MCF 10A (cell line): ENCODE measurements at regions not wholly inside any gene's neighbourhood (a gene's known extent, or its start where the extent isn't known, plus 50 kb on each side); places are given as distances from the start of the nearest gene placed in this dataset.

Experiments used
- BruUV-seq: library from RNA; stranded (reverse); fragments of 400-500 nt; replicated peaks from 2 replicates; lab custom pipeline; 2021; lab: Mats Ljungman, UMichigan
- CTCF ChIA-PET: fragments of 300-600 bp; sonication (Branson Sonifier 250); formaldehyde crosslinking; extraction: SDS; loops from one replicate; lab custom pipeline; 2021; ENCODE audit warnings: antibody characterized with exemption, inconsistent platforms; lab: Yijun Ruan, JAX
- POLR2A ChIA-PET: fragments of 300-600, 350-650 bp; sonication (Branson Sonifier 250); formaldehyde crosslinking; extraction: SDS; loops from one replicate; lab custom pipeline; 2020; ENCODE audit warnings: antibody characterized with exemption, inconsistent platforms; lab: Yijun Ruan, JAX
- DNase-seq: peaks from one replicate; pipeline ENCODE4 v3.0.0-alpha.2; 2018; ENCODE audit not compliant: unreplicated experiment
- H3K27ac Mint-ChIP-seq: one replicate; pipeline ENCODE4 v1.8.0; 2022; ENCODE audit warnings: mild to moderate bottlenecking, low read depth, mixed read lengths; ENCODE audit not compliant: unreplicated experiment
- H3K27me3 Mint-ChIP-seq: one replicate; pipeline ENCODE4 v1.8.0; 2022; ENCODE audit warnings: mixed read lengths; ENCODE audit not compliant: insufficient read depth, unreplicated experiment
- H3K36me3 Mint-ChIP-seq: one replicate; pipeline ENCODE4 v1.8.0; 2022; ENCODE audit warnings: mild to moderate bottlenecking, moderate library complexity, mixed read lengths; ENCODE audit not compliant: insufficient read depth, unreplicated experiment
- H3K4me1 Mint-ChIP-seq: one replicate; pipeline ENCODE4 v1.8.0; 2022; ENCODE audit warnings: mixed read lengths; ENCODE audit not compliant: insufficient read depth, unreplicated experiment
- H3K4me3 Mint-ChIP-seq: one replicate; pipeline ENCODE4 v1.8.0; 2022; ENCODE audit warnings: mild to moderate bottlenecking, moderate library complexity, mixed read lengths; ENCODE audit not compliant: unreplicated experiment
- H3K9me3 Mint-ChIP-seq: one replicate; pipeline ENCODE4 v1.8.0; 2022; ENCODE audit warnings: mixed read lengths; ENCODE audit not compliant: unreplicated experiment
- CTCF ChIP-seq: fragments of 200-600 bp; IDR thresholded peaks from one replicate; pipeline ENCODE4 v1.8.0; 2022; ENCODE audit warnings: antibody characterized with exemption, mild to moderate bottlenecking; ENCODE audit not compliant: unreplicated experiment
- intact Hi-C: fragments of 100-400 bp; cut with micrococcal nuclease; formaldehyde crosslinking; loops from 2 replicates; pipeline ENCODE4 v1.14.1; 2022

- POLR2A ChIA-PET, result no interaction called here
- DNase-seq, result no peak
- Mint-ChIP-seq H3K9me3 (peaks cover 11% of the 10 kb centered on the region), H3K4me3 (no peak overlapping the region), H3K27me3 (no peaks in the 10 kb centered on the region), H3K4me1 (no peaks in the 10 kb centered on the region), H3K36me3 (no peaks in the 10 kb centered on the region), H3K27ac (no peak overlapping the region)
- intact Hi-C loops, result no loop called here
- CTCF ChIA-PET, result interaction anchor here (0.6 kb wide), 1 partner anchor 33 kb away, joined by 3 read pairs; no protein-coding TSS in a partner anchor
- no peak for TF ChIP-seq CTCF
- BruUV-seq, result no TSS peak
Observed at GRCh38 chr20:24745206-24745605, 203.9 kb upstream of the CST7 start.

- Mint-ChIP-seq H3K9me3 (peaks cover 11% of the 10 kb centered on the region), H3K4me3 (no peak overlapping the region), H3K27me3 (no peaks in the 10 kb centered on the region), H3K36me3 (no peaks in the 10 kb centered on the region), H3K27ac (no peak overlapping the region), H3K4me1 (no peaks in the 10 kb centered on the region)
- no peak for DNase-seq
- TF ChIP-seq CTCF, result no peak
- no TSS peak for BruUV-seq
- CTCF ChIA-PET, result interaction anchor here (0.6 kb wide), 1 partner anchor 34 kb away, joined by 3 read pairs; no protein-coding TSS in a partner anchor
- POLR2A ChIA-PET, result no interaction called here
- intact Hi-C loops, result loop anchor here (1.0 kb wide), 1 partner anchor 31 kb away; no protein-coding TSS in a partner anchor
Observed at GRCh38 chr20:24745617-24746350, 203.3 kb upstream of the CST7 start.

GRCh38 chr20:24746351-24746685 lies 202.8 kb upstream of the CST7 start:
- no TSS peak for BruUV-seq
- H3K4me1 Mint-ChIP-seq, result no peaks in the 10 kb centered on the region
- no peak overlapping the region for H3K27ac Mint-ChIP-seq
- POLR2A ChIA-PET, result no interaction called here
- no peaks in the 10 kb centered on the region for H3K36me3 Mint-ChIP-seq
- intact Hi-C loops, result loop anchor here (1.0 kb wide), 1 partner anchor 30 kb away; no protein-coding TSS in a partner anchor
- no peak for TF ChIP-seq CTCF
- peaks cover 11% of the 10 kb centered on the region for H3K9me3 Mint-ChIP-seq
- CTCF ChIA-PET, result no interaction called here
- no peak overlapping the region for H3K4me3 Mint-ChIP-seq
- DNase-seq, result peak; percentile 93
- H3K27me3 Mint-ChIP-seq, result no peaks in the 10 kb centered on the region

GRCh38 chr20:24747010-24747712 lies 201.9 kb upstream of the CST7 start:
- Mint-ChIP-seq H3K36me3 (no peaks in the 10 kb centered on the region), H3K27ac (no peak overlapping the region), H3K9me3 (peaks cover 11% of the 10 kb centered on the region), H3K4me3 (no peak overlapping the region), H3K27me3 (no peaks in the 10 kb centered on the region), H3K4me1 (no peaks in the 10 kb centered on the region)
- ChIA-PET POLR2A (no interaction called here), CTCF (no interaction called here)
- intact Hi-C loops, result no loop called here
- BruUV-seq, result no TSS peak
- no peak for TF ChIP-seq CTCF
- DNase-seq, result no peak
